ENCODE measurements at regions not wholly inside any gene's neighbourhood (a gene's known extent, or its start where the extent isn't known, plus 50 kb on each side); places are given as distances from the start of the nearest gene placed in this dataset.

- DNase-seq: no peak
Measured at GRCh38 chr6:751765-752164, 58.8 kb upstream of the EXOC2 start.

GRCh38 chr6:747921-748320 is 55.0 kb upstream of the EXOC2 start:
- DNase-seq: no peak

- no peak for DNase-seq
Measured at GRCh38 chr6:747028-747427, 54.1 kb upstream of the EXOC2 start.

GRCh38 chr6:744666-745353 is 51.9 kb upstream of the EXOC2 start:
- no peak for DNase-seq

- no peak for DNase-seq
Measured at GRCh38 chr6:743320-744096, 50.6 kb upstream of the EXOC2 start.
